HG03558 (cell line): ENCODE measurements at regions not wholly inside any gene's neighbourhood (a gene's known extent, or its start where the extent isn't known, plus 50 kb on each side); places are given as distances from the start of the nearest gene placed in this dataset.
"Not testable (repeated sequence)": the region's sequence is repeated elsewhere in the genome, so short reads cannot be mapped to it uniquely, and the experiment has no call there.

ENCODE experiments used
- ATAC-seq: cut with Tn5 transposase; IDR thresholded peaks from one replicate; pipeline ENCODE4 v1.9.1; 2021; ENCODE audit warnings: moderate number of reproducible peaks; ENCODE audit not compliant: unreplicated experiment; ENCODE audit errors: extremely low read depth

DNA sequence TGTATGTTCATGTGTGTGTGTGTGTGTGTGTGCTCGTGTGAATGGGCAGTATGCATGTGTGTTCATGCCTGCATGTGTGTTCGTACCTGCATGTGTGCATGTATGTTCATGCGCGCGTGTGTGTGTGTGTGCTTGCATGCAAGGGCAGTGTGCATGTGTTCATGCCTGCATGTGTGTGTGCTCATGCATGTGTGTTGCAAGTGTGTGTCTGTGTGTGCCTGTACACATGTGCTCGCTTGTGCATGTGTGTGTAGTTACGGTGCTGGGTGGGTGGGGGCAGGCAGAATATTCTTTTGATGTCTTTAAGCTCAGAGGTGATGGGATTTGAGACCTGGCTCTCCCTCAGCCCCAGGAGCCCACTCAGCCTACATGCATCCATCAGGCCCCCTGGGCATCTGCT is 822.1 kb downstream of the BRD1 start:
- ATAC-seq: no peak

GRCh38 chr22:49004484-49005399 is 822.9 kb downstream of the BRD1 start:
- ATAC-seq: no peak

DNA sequence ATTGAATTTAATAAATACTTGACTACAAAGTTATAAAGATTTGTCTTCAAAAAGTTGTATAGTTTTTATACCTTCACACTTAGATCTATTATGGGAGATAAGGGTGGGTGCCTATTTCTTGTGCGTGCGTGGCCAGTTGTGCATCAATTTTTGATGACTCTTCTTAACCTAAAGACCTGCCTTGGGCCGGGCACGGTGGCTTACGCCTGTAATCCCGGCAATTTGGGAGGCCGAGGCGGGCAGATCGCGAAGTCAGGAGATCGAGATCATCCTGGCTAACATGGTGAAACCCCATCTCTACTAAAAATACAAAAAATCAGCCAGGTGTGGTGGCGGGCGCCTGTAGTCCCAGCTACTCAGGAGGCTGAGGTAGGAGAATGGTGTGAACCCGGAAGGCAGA is 830.1 kb downstream of the BRD1 start:
- not testable (repeated sequence) for ATAC-seq

DNA sequence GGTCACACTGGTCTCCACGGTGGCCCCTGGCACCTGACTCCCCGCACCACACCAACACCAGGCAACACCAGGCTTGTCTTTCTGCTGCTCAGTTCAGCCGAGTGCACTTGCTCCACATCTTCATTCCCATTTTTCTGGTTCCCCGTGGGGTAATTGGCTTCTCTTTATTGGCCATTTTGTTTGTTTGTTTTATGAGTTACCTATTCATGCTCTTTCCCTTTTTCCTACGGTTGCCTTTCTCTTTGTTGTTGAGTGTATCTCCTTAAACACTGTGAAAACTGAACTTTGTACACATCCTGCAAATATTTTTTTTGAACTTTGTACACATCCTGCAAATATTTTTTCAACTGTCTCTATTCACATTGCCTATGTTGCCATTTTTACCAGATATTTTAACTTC is 834.0 kb downstream of the BRD1 start:
- no peak for ATAC-seq

- ATAC-seq: no peak
These were observed 843.0 kb downstream of the BRD1 start for GRCh38 chr22:48984639-48985038.

DNA sequence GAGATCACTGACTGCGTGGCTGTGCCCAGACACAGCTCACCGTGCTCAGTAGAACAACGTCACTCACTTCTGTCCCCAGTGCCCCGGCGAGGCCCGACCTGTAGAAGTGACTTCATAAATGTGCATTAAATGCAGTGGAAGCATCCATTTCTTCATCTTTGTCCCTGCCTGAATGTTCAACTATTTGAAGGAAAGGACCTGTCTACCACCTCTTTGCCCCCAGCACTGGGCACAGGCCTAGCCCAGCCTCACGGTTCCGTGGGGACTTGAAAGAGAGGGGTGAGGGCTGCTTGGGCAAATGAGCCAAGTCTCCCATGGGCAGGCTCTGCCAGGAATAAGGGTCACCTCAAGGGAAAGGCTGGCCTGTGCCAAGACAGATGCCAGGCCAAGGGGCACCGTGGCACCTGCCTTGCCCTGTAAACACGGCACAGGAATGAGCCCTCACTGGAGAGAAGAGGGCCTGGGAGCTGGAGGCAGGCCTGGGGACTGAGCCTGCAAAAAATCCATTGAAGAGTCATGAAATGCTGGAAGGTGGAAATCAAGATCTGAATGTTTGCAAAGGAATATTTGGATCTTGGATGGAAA is 845.3 kb downstream of the BRD1 start:
- ATAC-seq: no peak

GRCh38 chr22:48981371-48982061 is 846.2 kb downstream of the BRD1 start:
- ATAC-seq: no peak

DNA sequence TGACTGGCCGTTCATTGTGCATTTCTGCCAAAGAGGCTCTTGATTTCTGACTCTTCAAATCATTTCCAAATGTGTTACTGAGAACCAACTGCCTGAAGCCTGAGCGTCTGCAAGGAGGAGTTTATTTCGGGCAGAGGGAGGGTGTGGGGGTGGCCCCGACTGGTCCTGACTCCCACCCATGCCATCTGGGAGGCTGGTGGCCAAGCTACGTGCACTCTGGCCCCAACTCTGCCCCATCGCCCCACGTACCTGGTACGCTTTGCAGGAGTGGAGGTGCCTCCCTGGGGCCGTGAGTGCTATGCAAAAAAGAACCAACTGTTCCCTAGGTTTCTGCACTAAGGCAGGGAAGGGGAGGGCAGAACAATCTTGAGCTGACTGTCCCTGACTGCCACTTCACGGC is 846.8 kb downstream of the BRD1 start:
- ATAC-seq: no peak

DNA sequence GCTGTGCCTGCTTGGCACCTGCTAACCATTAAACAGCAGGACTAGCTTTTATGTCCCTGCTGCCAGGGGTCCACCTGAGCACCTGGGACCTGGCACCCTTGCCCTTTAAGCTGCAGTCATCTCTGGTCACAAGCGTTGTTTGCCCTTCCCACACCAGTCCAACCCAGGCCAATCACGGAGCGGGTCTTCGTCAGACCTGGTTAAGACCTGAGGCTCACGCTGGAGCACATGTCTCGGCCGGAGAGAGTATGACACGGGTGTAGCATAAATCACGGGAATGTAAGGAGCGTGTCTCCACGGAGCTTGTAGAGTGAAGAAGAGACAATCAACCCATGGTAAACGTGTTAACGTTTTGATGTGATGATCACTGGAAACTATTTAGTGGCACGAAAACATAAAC is 847.3 kb downstream of the BRD1 start:
- ATAC-seq: no peak

- ATAC-seq: no peak
These were observed 848.2 kb downstream of the BRD1 start for GRCh38 chr22:48979482-48979881.

- ATAC-seq: no peak
These were observed 850.8 kb downstream of the BRD1 start for GRCh38 chr22:48976556-48977535.

DNA sequence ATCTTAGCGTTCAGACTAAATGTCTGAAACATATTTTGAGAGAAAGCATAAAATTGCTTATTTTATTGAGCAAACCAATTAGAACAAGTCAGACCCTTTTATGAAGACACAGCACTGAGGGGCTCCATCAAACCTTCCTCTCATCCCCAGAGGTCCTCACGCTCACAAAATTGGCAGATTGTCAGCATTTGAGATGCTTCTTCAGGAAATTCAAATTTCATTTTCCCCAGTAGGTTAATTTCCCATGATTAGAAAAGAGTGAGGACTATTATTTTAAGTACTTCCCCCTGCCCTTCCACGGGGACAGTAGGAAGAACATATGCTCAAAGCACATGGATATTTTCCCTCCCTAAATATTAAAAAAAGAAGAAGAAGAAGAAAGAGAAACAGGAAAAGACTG is 851.8 kb downstream of the BRD1 start:
- ATAC-seq: no peak

DNA sequence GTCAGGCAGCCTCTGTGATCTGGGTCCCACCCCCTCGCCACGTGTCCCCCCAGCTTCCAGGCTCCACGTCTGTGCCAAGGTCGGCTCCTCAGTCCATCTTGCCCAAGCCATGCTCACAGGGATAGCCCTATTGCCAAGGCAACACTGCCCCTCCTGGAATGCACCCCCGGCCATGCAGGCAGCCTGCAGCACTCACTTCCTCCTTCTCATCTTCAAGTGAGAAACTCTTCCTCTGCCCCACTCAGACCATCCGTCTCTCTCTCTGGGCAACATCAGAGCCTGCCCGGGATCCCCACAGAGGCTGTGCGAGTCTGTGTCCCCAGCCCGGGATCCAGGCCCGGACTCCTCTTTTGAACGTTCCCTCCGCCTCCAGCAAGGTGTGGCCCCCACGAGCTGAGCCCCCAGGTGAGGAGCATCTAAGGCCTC is 852.3 kb downstream of the BRD1 start:
- no peak for ATAC-seq

- no peak for ATAC-seq
These were observed 853.0 kb downstream of the BRD1 start for GRCh38 chr22:48974443-48975315.

GRCh38 chr22:48973694-48974041 is 854.0 kb downstream of the BRD1 start:
- ATAC-seq: no peak

DNA sequence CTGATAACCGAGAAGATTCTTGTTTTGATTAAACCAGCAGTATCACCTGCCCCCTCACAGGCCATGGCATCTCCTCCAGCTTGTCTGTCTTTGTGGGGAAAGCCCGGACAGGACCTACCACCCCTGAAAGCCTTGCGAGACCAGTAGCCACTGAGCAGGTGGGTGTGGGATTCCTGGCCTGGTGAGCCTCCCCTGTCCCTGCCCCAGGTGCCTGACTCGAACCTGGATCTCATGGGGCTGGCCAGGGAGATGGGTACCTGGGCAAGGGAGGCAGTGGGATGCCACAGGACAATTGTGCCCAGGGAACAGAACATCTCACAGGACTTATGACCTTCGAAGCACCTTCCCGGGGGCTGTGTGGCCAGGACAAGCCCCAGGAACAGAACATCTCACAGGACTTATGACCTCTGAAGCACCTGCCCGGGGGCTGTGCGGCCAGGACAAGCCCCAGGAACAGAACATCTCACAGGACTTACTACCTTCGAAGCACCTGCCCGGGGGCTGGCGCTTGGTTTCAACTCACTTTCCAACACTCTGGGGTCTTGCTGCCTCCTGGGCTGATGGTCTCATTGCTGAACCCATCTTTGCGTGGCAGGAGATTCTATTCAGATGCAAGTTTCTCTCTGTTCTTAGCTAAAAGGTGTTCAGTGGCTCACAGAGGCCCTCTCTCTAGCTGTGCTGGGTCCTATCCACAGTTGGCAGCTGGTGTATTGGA is 854.5 kb downstream of the BRD1 start:
- no peak for ATAC-seq

DNA sequence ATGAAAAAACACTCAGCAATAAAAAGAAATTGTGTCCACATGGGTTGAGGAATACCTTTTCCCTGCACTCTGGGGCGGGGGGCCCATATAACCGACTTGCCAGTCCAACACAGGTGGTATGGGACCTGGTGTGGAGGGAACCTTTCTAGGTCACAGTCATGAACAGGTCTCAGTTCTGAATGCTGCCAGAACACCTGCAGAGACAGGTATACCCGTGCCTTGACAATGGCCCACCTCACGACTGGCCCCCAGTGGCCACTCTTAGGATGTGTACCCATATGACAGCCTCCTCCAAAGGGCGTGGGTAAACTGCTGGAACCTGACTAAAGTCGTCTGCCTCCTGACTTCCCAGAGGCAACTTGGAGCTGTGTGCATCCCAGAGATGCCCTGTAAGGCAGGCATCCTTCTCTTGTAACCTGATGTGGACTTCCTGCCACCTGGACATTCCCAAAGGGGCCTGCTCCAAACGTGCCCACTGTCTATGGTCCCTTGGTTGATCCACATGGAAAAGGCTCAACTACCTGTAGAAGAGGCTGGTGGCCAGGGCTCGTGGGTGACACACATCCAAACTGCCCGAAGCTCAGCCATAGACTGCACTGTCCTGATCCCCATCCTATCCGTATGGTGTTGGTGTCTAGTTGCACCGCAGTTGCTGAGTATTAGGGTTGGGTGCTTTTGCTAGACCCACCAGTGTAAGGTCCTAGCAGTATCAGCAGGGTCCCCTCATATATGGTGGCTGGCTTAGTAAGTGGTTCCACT is 859.3 kb downstream of the BRD1 start:
- no peak for ATAC-seq

- ATAC-seq: no peak
These were observed 864.3 kb downstream of the BRD1 start for GRCh38 chr22:48963405-48963804.
